ENCODE measurements at regions not wholly inside any gene's neighbourhood (a gene's known extent, or its start where the extent isn't known, plus 50 kb on each side); places are given as distances from the start of the nearest gene placed in this dataset.

- Histone ChIP-seq H2AFZ (no peak overlapping the region), H3K4me2 (peak overlapping the region; percentile 52), H3K4me3 (no peak overlapping the region), H3K79me2 (replicated peaks; ENCODE audit: insufficient read depth) (no peaks in the 10 kb centered on the region), H4K20me1 (replicated peaks; ENCODE audit: insufficient read depth) (no peaks in the 10 kb centered on the region), H3K27me3 (ENCODE audit: insufficient read depth) (peaks cover 17% of the 10 kb centered on the region; the same call in 1 of the 2 replicates), H3K36me3 (ENCODE audit: insufficient read depth) (no peaks in the 10 kb centered on the region), H3F3A (replicated peaks; ENCODE audit: low read depth) (no peaks in the 10 kb centered on the region), H3K9me2 (ENCODE audit: insufficient read depth) (no peaks in the 10 kb centered on the region), H3K27ac (ENCODE audit: low read depth) (no peak overlapping the region), H3K4me1 (ENCODE audit: insufficient read depth) (peaks cover 36% of the 10 kb centered on the region)
- H3K9me3 Mint-ChIP-seq, result no peaks in the 10 kb centered on the region
- H3K36me3 Mint-ChIP-seq (ENCODE audit: low read depth), result no peaks in the 10 kb centered on the region
- no peak overlapping the region for H3K27ac Mint-ChIP-seq
- TF ChIP-seq NANOG (IDR thresholded peaks at IDR 0.05; ENCODE audit: borderline replicate concordance) (peak; percentile 100), CREB1 (CRISPR knock-in tag; IDR thresholded peaks at IDR 0.05; ENCODE audit: low read depth) (peak; percentile 65)
- TF ChIP-seq, protein P1, sequence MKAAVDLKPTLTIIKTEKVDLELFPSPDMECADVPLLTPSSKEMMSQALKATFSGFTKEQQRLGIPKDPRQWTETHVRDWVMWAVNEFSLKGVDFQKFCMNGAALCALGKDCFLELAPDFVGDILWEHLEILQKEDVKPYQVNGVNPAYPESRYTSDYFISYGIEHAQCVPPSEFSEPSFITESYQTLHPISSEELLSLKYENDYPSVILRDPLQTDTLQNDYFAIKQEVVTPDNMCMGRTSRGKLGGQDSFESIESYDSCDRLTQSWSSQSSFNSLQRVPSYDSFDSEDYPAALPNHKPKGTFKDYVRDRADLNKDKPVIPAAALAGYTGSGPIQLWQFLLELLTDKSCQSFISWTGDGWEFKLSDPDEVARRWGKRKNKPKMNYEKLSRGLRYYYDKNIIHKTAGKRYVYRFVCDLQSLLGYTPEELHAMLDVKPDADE (IDR thresholded peaks at IDR 0.05), result no peak
- peaks cover 29% of the 10 kb centered on the region for H3K4me1 Mint-ChIP-seq
- H3K4me3 Mint-ChIP-seq, result peak overlapping the region; percentile 48; the same call in 2 of the 3 replicates
- ATAC-seq (peak; percentile 97), DNase-seq (ENCODE audit: low spot score) (peak; percentile 88)
- peaks cover 19% of the 10 kb centered on the region for H3K27me3 Mint-ChIP-seq (ENCODE audit: insufficient read depth, low read depth, poor library complexity)
Observed at GRCh38 chr5:87787625-87788256, 375.0 kb upstream of the CCNH start.

DNA sequence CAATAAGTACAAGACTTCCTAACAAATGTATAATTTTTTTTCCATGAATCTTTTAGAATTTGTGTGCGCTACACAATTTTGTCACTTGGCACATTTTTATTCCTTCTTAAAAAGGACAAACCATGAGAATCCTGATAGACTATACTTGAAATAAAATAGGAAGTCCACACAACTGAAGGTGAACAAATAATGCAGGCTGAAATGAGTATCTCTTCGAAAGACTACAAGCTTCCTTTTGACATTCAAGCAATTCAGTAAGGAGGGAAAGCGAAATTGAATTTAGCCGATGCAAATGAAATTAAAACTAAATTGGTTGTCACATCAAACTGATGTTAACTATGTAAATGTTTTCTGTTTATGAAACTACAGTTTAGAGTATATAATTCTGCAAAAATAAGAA lies 374.4 kb upstream of the CCNH start:
- H2AFZ ChIP-seq, result no peak overlapping the region

More for the DNA sequence above, 374.4 kb upstream of the CCNH start:
- no peak overlapping the region for H3K4me3 Mint-ChIP-seq
- H3F3A ChIP-seq (replicated peaks; ENCODE audit: low read depth), result no peaks in the 10 kb centered on the region
- H3K4me1 ChIP-seq (ENCODE audit: insufficient read depth), result peaks cover 43% of the 10 kb centered on the region
- H3K27ac ChIP-seq (ENCODE audit: low read depth), result no peak overlapping the region
- DNase-seq (ENCODE audit: low spot score), result no peak
- no peaks in the 10 kb centered on the region for H3K9me3 Mint-ChIP-seq
- H3K4me2 ChIP-seq, result peak overlapping the region; percentile 3; the same call in 1 of the 2 replicates
- H3K36me3 Mint-ChIP-seq (ENCODE audit: low read depth), result no peaks in the 10 kb centered on the region
- no peaks in the 10 kb centered on the region for H3K79me2 ChIP-seq (replicated peaks; ENCODE audit: insufficient read depth)
- H3K9me2 ChIP-seq (ENCODE audit: insufficient read depth), result no peaks in the 10 kb centered on the region
- peaks cover 29% of the 10 kb centered on the region for H3K4me1 Mint-ChIP-seq
- peaks cover 19% of the 10 kb centered on the region for H3K27me3 Mint-ChIP-seq (ENCODE audit: insufficient read depth, low read depth, poor library complexity)
- ATAC-seq, result no peak; the same call in 2 of the 3 replicates
- peaks cover 17% of the 10 kb centered on the region; the same call in 1 of the 2 replicates for H3K27me3 ChIP-seq (ENCODE audit: insufficient read depth)
- TF ChIP-seq STAT1 (IDR thresholded peaks at IDR 0.05; ENCODE audit: unreplicated experiment) (no peak), NANOG (IDR thresholded peaks at IDR 0.05; ENCODE audit: borderline replicate concordance) (no peak), CTCF (conservative IDR thresholded peaks at IDR 0.05; ENCODE audit: low read depth in 2 of 2) (no peak), EZH2 (IDR thresholded peaks at IDR 0.05; ENCODE audit: low read depth, unreplicated experiment) (no peak), JUNB (IDR thresholded peaks at IDR 0.05; ENCODE audit: unreplicated experiment) (no peak)
- no peak overlapping the region for H3K4me3 ChIP-seq
- no peak overlapping the region for H3K27ac Mint-ChIP-seq
- no peaks in the 10 kb centered on the region for H3K36me3 ChIP-seq (ENCODE audit: insufficient read depth)
- H4K20me1 ChIP-seq (replicated peaks; ENCODE audit: insufficient read depth), result no peaks in the 10 kb centered on the region

Data from GM23338 (cell line).